Activated naive CD4-positive, alpha-beta T cell treated with anti-CD3 and anti-CD28 coated beads for 36 hours (primary cell): ENCODE measurements at regions not wholly inside any gene's neighbourhood (a gene's known extent, or its start where the extent isn't known, plus 50 kb on each side); places are given as distances from the start of the nearest gene placed in this dataset.

Experiments used
- CTCF ChIA-PET: fragments of 350-600 bp; sonication (Branson Sonifier 250); formaldehyde crosslinking; loops from one replicate; lab custom pipeline; 2021; ENCODE audit warnings: antibody characterized with exemption; lab: Charles Lee
- DNase-seq: peaks from one replicate; pipeline ENCODE4 v3.0.0-alpha.2; 2020
- H3K27ac Mint-ChIP-seq: one replicate; pipeline ENCODE4 v1.8.0; 2021; ENCODE audit warnings: mild to moderate bottlenecking, mixed read lengths
- H3K27me3 Mint-ChIP-seq: one replicate; pipeline ENCODE4 v1.8.0; 2021; ENCODE audit warnings: low read depth, mixed read lengths
- H3K36me3 Mint-ChIP-seq: one replicate; pipeline ENCODE4 v1.8.0; 2021; ENCODE audit warnings: low read depth, mixed read lengths
- H3K4me1 Mint-ChIP-seq: one replicate; pipeline ENCODE4 v1.8.0; 2021; ENCODE audit warnings: low read depth, mixed read lengths
- H3K4me3 Mint-ChIP-seq: one replicate; pipeline ENCODE4 v1.8.0; 2021; ENCODE audit warnings: mild to moderate bottlenecking, moderate library complexity, mixed read lengths
- H3K9me3 Mint-ChIP-seq: one replicate; pipeline ENCODE4 v1.8.0; 2021; ENCODE audit warnings: mixed read lengths
- intact Hi-C: fragments of 100-400 bp; cut with micrococcal nuclease; formaldehyde crosslinking; loops from one replicate; pipeline ENCODE4 v1.15.1; 2023

GRCh38 chr1:231092380-231092779, 52.3 kb upstream of the FAM89A start:
- H3K27me3 Mint-ChIP-seq = peaks cover 18% of the 10 kb centered on the region
- H3K27ac Mint-ChIP-seq = no peak overlapping the region
- CTCF ChIA-PET = interaction anchor here (0.8 to 1.7 kb wide), 11 partner anchors 10 to 242 kb away, joined by 3 to 8 read pairs (median 3); no protein-coding TSS in a partner anchor
- no peaks in the 10 kb centered on the region for H3K36me3 Mint-ChIP-seq
- no peaks in the 10 kb centered on the region for H3K4me1 Mint-ChIP-seq
- no peaks in the 10 kb centered on the region for H3K9me3 Mint-ChIP-seq
- no peak overlapping the region for H3K4me3 Mint-ChIP-seq
- intact Hi-C loops = loop anchor here (5.0 kb wide), 1 partner anchor 120 kb away; no protein-coding TSS in a partner anchor
- no peak for DNase-seq

GRCh38 chr1:231091831-231092301, 51.8 kb upstream of the FAM89A start:
- CTCF ChIA-PET = interaction anchor here (0.8 to 1.7 kb wide), 11 partner anchors 11 to 242 kb away, joined by 3 to 8 read pairs (median 3); no protein-coding TSS in a partner anchor
- Mint-ChIP-seq H3K36me3 (no peaks in the 10 kb centered on the region), H3K27ac (no peak overlapping the region), H3K4me3 (no peak overlapping the region), H3K4me1 (no peaks in the 10 kb centered on the region), H3K9me3 (no peaks in the 10 kb centered on the region), H3K27me3 (peaks cover 18% of the 10 kb centered on the region)
- intact Hi-C loops = loop anchor here (1.0 to 5.0 kb wide), 2 partner anchors 120 to 175 kb away; no protein-coding TSS in a partner anchor
- DNase-seq = peak; percentile 56

- no peaks in the 10 kb centered on the region for H3K4me1 Mint-ChIP-seq
- peaks cover 18% of the 10 kb centered on the region for H3K27me3 Mint-ChIP-seq
- H3K36me3 Mint-ChIP-seq = no peaks in the 10 kb centered on the region
- H3K9me3 Mint-ChIP-seq = no peaks in the 10 kb centered on the region
- intact Hi-C loops = loop anchor here (1.0 to 5.0 kb wide), 2 partner anchors 121 to 174 kb away; no protein-coding TSS in a partner anchor
- CTCF ChIA-PET = interaction anchor here (0.6 to 1.7 kb wide), 9 partner anchors 11 to 243 kb away, joined by 3 to 8 read pairs (median 4); no protein-coding TSS in a partner anchor
- H3K4me3 Mint-ChIP-seq = no peak overlapping the region
- H3K27ac Mint-ChIP-seq = no peak overlapping the region
- DNase-seq = no peak
These were observed 51.4 kb upstream of the FAM89A start for GRCh38 chr1:231091415-231091814.
